ENCODE measurements at regions not wholly inside any gene's neighbourhood (a gene's known extent, or its start where the extent isn't known, plus 50 kb on each side); places are given as distances from the start of the nearest gene placed in this dataset.

GRCh38 chr2:188835821-188836220 lies 138.4 kb upstream of the COL3A1 start:
- no peaks in the 10 kb centered on the region for H3K36me3 Mint-ChIP-seq
- H3K4me3 Mint-ChIP-seq: no peak overlapping the region
- peaks cover 15% of the 10 kb centered on the region for H3K9me3 Mint-ChIP-seq
- no peak for DNase-seq
- no peaks in the 10 kb centered on the region for H3K4me1 Mint-ChIP-seq
- H3K27me3 Mint-ChIP-seq: no peaks in the 10 kb centered on the region
- no peak overlapping the region for H3K27ac Mint-ChIP-seq

GRCh38 chr2:188845692-188846091 lies 128.5 kb upstream of the COL3A1 start:
- Mint-ChIP-seq H3K27me3 (no peaks in the 10 kb centered on the region), H3K27ac (no peak overlapping the region), H3K4me3 (no peak overlapping the region)

GRCh38 chr2:188848887-188849435 lies 125.2 kb upstream of the COL3A1 start:
- Mint-ChIP-seq H3K9me3 (no peaks in the 10 kb centered on the region), H3K27ac (no peak overlapping the region), H3K36me3 (no peaks in the 10 kb centered on the region), H3K4me1 (no peaks in the 10 kb centered on the region), H3K27me3 (no peaks in the 10 kb centered on the region), H3K4me3 (no peak overlapping the region)
- DNase-seq: no peak

More at GRCh38 chr2:188845692-188846091, 128.5 kb upstream of the COL3A1 start:
- Mint-ChIP-seq H3K4me1 (no peaks in the 10 kb centered on the region), H3K36me3 (no peaks in the 10 kb centered on the region), H3K9me3 (peaks cover 1% of the 10 kb centered on the region)
- no peak for DNase-seq

- Mint-ChIP-seq H3K27me3 (no peaks in the 10 kb centered on the region), H3K4me3 (no peak overlapping the region), H3K36me3 (no peaks in the 10 kb centered on the region), H3K27ac (no peak overlapping the region), H3K9me3 (no peaks in the 10 kb centered on the region), H3K4me1 (no peaks in the 10 kb centered on the region)
- no peak for DNase-seq
Observed at GRCh38 chr2:188850786-188851185, 123.4 kb upstream of the COL3A1 start.

GRCh38 chr2:188851311-188851710 lies 122.9 kb upstream of the COL3A1 start:
- no peak overlapping the region for H3K27ac Mint-ChIP-seq
- H3K4me3 Mint-ChIP-seq: no peak overlapping the region
- H3K36me3 Mint-ChIP-seq: no peaks in the 10 kb centered on the region
- no peaks in the 10 kb centered on the region for H3K9me3 Mint-ChIP-seq
- no peaks in the 10 kb centered on the region for H3K27me3 Mint-ChIP-seq
- H3K4me1 Mint-ChIP-seq: no peaks in the 10 kb centered on the region
- DNase-seq: no peak

GRCh38 chr2:188851826-188852225 lies 122.3 kb upstream of the COL3A1 start:
- H3K4me3 Mint-ChIP-seq: no peak overlapping the region
- no peaks in the 10 kb centered on the region for H3K27me3 Mint-ChIP-seq
- no peaks in the 10 kb centered on the region for H3K9me3 Mint-ChIP-seq
- H3K36me3 Mint-ChIP-seq: no peaks in the 10 kb centered on the region
- no peak overlapping the region for H3K27ac Mint-ChIP-seq
- H3K4me1 Mint-ChIP-seq: no peaks in the 10 kb centered on the region
- no peak for DNase-seq

GRCh38 chr2:188852772-188853171 lies 121.4 kb upstream of the COL3A1 start:
- Mint-ChIP-seq H3K27ac (no peak overlapping the region), H3K4me1 (no peaks in the 10 kb centered on the region), H3K4me3 (no peak overlapping the region), H3K9me3 (no peaks in the 10 kb centered on the region), H3K36me3 (no peaks in the 10 kb centered on the region), H3K27me3 (no peaks in the 10 kb centered on the region)
- DNase-seq: no peak

GRCh38 chr2:188853307-188853706 lies 120.9 kb upstream of the COL3A1 start:
- H3K4me1 Mint-ChIP-seq: no peaks in the 10 kb centered on the region
- H3K36me3 Mint-ChIP-seq: no peaks in the 10 kb centered on the region
- H3K27ac Mint-ChIP-seq: no peak overlapping the region
- H3K4me3 Mint-ChIP-seq: no peak overlapping the region
- H3K9me3 Mint-ChIP-seq: no peaks in the 10 kb centered on the region
- H3K27me3 Mint-ChIP-seq: no peaks in the 10 kb centered on the region
- no peak for DNase-seq

- no peak for DNase-seq
- H3K4me3 Mint-ChIP-seq: no peak overlapping the region
- no peaks in the 10 kb centered on the region for H3K27me3 Mint-ChIP-seq
Observed at GRCh38 chr2:188865681-188866080, 108.5 kb upstream of the COL3A1 start.

GRCh38 chr2:188869550-188869949 lies 104.6 kb upstream of the COL3A1 start:
- no peaks in the 10 kb centered on the region for H3K27me3 Mint-ChIP-seq
- H3K4me1 Mint-ChIP-seq: no peaks in the 10 kb centered on the region
- peaks cover 15% of the 10 kb centered on the region for H3K9me3 Mint-ChIP-seq
- DNase-seq: no peak
- no peak overlapping the region for H3K27ac Mint-ChIP-seq
- H3K36me3 Mint-ChIP-seq: no peaks in the 10 kb centered on the region
- no peak overlapping the region for H3K4me3 Mint-ChIP-seq

More at GRCh38 chr2:188865681-188866080, 108.5 kb upstream of the COL3A1 start:
- Mint-ChIP-seq H3K9me3 (peaks cover 15% of the 10 kb centered on the region), H3K36me3 (no peaks in the 10 kb centered on the region), H3K4me1 (no peaks in the 10 kb centered on the region), H3K27ac (no peak overlapping the region)

GRCh38 chr2:188870289-188870688 lies 103.9 kb upstream of the COL3A1 start:
- Mint-ChIP-seq H3K36me3 (no peaks in the 10 kb centered on the region), H3K4me1 (no peaks in the 10 kb centered on the region), H3K27ac (peak overlapping the region; percentile 19), H3K27me3 (no peaks in the 10 kb centered on the region), H3K9me3 (peaks cover 15% of the 10 kb centered on the region), H3K4me3 (no peak overlapping the region)
- DNase-seq: no peak

- no peaks in the 10 kb centered on the region for H3K9me3 Mint-ChIP-seq
- no peaks in the 10 kb centered on the region for H3K36me3 Mint-ChIP-seq
- H3K27me3 Mint-ChIP-seq: no peaks in the 10 kb centered on the region
- DNase-seq: no peak
- H3K4me1 Mint-ChIP-seq: no peaks in the 10 kb centered on the region
- H3K27ac Mint-ChIP-seq: no peak overlapping the region
- H3K4me3 Mint-ChIP-seq: no peak overlapping the region
Observed at GRCh38 chr2:188875104-188875503, 99.1 kb upstream of the COL3A1 start.

GRCh38 chr2:188878716-188879115 lies 95.5 kb upstream of the COL3A1 start:
- no peaks in the 10 kb centered on the region for H3K4me1 Mint-ChIP-seq
- H3K4me3 Mint-ChIP-seq: no peak overlapping the region
- DNase-seq: no peak
- no peaks in the 10 kb centered on the region for H3K9me3 Mint-ChIP-seq
- H3K27ac Mint-ChIP-seq: no peak overlapping the region
- no peaks in the 10 kb centered on the region for H3K27me3 Mint-ChIP-seq
- H3K36me3 Mint-ChIP-seq: no peaks in the 10 kb centered on the region

GRCh38 chr2:188880740-188881139 lies 93.4 kb upstream of the COL3A1 start:
- Mint-ChIP-seq H3K36me3 (no peaks in the 10 kb centered on the region), H3K27me3 (no peaks in the 10 kb centered on the region), H3K4me3 (no peak overlapping the region), H3K9me3 (no peaks in the 10 kb centered on the region), H3K27ac (no peak overlapping the region), H3K4me1 (no peaks in the 10 kb centered on the region)
- no peak for DNase-seq

GRCh38 chr2:188881434-188881833 lies 92.7 kb upstream of the COL3A1 start:
- H3K36me3 Mint-ChIP-seq: no peaks in the 10 kb centered on the region
- H3K27me3 Mint-ChIP-seq: no peaks in the 10 kb centered on the region
- no peak overlapping the region for H3K4me3 Mint-ChIP-seq
- no peak overlapping the region for H3K27ac Mint-ChIP-seq
- no peak for DNase-seq
- H3K9me3 Mint-ChIP-seq: no peaks in the 10 kb centered on the region
- no peaks in the 10 kb centered on the region for H3K4me1 Mint-ChIP-seq

- Mint-ChIP-seq H3K9me3 (no peaks in the 10 kb centered on the region), H3K4me3 (no peak overlapping the region), H3K4me1 (no peaks in the 10 kb centered on the region), H3K27me3 (no peaks in the 10 kb centered on the region), H3K27ac (no peak overlapping the region), H3K36me3 (no peaks in the 10 kb centered on the region)
- no peak for DNase-seq
Observed at GRCh38 chr2:188884046-188884445, 90.1 kb upstream of the COL3A1 start.

GRCh38 chr2:188884517-188884916 lies 89.7 kb upstream of the COL3A1 start:
- no peak for DNase-seq
- H3K36me3 Mint-ChIP-seq: no peaks in the 10 kb centered on the region
- no peak overlapping the region for H3K4me3 Mint-ChIP-seq
- H3K27ac Mint-ChIP-seq: no peak overlapping the region
- H3K9me3 Mint-ChIP-seq: no peaks in the 10 kb centered on the region
- H3K27me3 Mint-ChIP-seq: no peaks in the 10 kb centered on the region
- no peaks in the 10 kb centered on the region for H3K4me1 Mint-ChIP-seq
